Testis (tissue), 2 donors: ENCODE measurements at regions not wholly inside any gene's neighbourhood (a gene's known extent, or its start where the extent isn't known, plus 50 kb on each side); places are given as distances from the start of the nearest gene placed in this dataset.

Experiments
- DNase-seq: peaks from one replicate; pipeline ENCODE4 v3.0.0-alpha.2; 2019
- H3K27ac ChIP-seq, 2 donors: fragments of 200-600 bp; sonication (generic); one replicate each; pipeline ENCODE4 v1.5.1; 2019
- H3K27me3 ChIP-seq: fragments of 200-600 bp; sonication (generic); one replicate; pipeline ENCODE4 v1.5.1; 2019
- H3K36me3 ChIP-seq: fragments of 200-600 bp; sonication (generic); one replicate; pipeline ENCODE4 v1.5.1; 2017; ENCODE audit warnings: low read depth; ENCODE audit errors: missing control alignments
- H3K4me1 ChIP-seq: fragments of 200-600 bp; sonication (generic); one replicate; pipeline ENCODE4 v1.5.1; 2019
- H3K4me3 ChIP-seq, 2 donors: fragments of 200-600 bp; sonication (generic); one replicate each; pipeline ENCODE4 v1.5.1; 2017 to 2019
- H3K9me3 ChIP-seq: fragments of 200-600 bp; sonication (generic); one replicate; pipeline ENCODE4 v1.5.1; 2017
- CTCF ChIP-seq, 3 experiments: fragments of 450-650 bp in 2 of 3; fragments of 200-600 bp in 1 of 3; sonication (generic) in 1 of 3; IDR thresholded peaks; one replicate each; pipeline ENCODE4 v1.5.1; 2016 to 2019; ENCODE audit warnings: antibody characterized with exemption in 3 of 3, mild to moderate bottlenecking in 2 of 3, moderate library complexity in 1 of 3
- POLR2A ChIP-seq: fragments of 450-650 bp; IDR thresholded peaks from one replicate; pipeline ENCODE4 v1.6.1; 2017; ENCODE audit warnings: antibody characterized with exemption, mild to moderate bottlenecking, moderate library complexity
- WGBS, 2 donors: methylation state at CpG; one replicate each; pipeline ENCODE4 v1.1.5; 2018; 5-methylcytosine and 5-hydroxymethylcytosine counted together
- intact Hi-C: fragments of 100-400 bp; cut with DNase I; formaldehyde crosslinking; loops from one replicate; pipeline ENCODE4 v1.15.1; 2023; ENCODE audit warnings: low total_unique reads

GRCh38 chr6:51396583-51396982 is 577.9 kb downstream of the TFAP2B start:
- no peak overlapping the region for H3K27ac ChIP-seq
- no peak for DNase-seq
- intact Hi-C loops: no loop called here

GRCh38 chr6:51398064-51398705 is 579.5 kb downstream of the TFAP2B start:
- no peak for DNase-seq
- Histone ChIP-seq H3K9me3 (no peaks in the 10 kb centered on the region), H3K4me3 (no peak overlapping the region), H3K27ac (no peak overlapping the region), H3K4me1 (no peaks in the 10 kb centered on the region), H3K36me3 (no peaks in the 10 kb centered on the region), H3K27me3 (no peaks in the 10 kb centered on the region)
- intact Hi-C loops: no loop called here
- TF ChIP-seq POLR2A: no peak
- no peak for TF ChIP-seq CTCF (IDR thresholded peaks at IDR 0.05)
- 84 to 89% methylated on average over 5 of the region's 5 CpGs for WGBS, 2 donors

More at GRCh38 chr6:51396583-51396982, 577.9 kb downstream of the TFAP2B start:
- no peaks in the 10 kb centered on the region for H3K9me3 ChIP-seq
- TF ChIP-seq CTCF (IDR thresholded peaks at IDR 0.05) (no peak), POLR2A (no peak)
- H3K27me3 ChIP-seq: no peaks in the 10 kb centered on the region
- no peaks in the 10 kb centered on the region for H3K4me1 ChIP-seq
- no peak overlapping the region for H3K4me3 ChIP-seq
- H3K36me3 ChIP-seq: no peaks in the 10 kb centered on the region

- DNase-seq: no peak
- no peaks in the 10 kb centered on the region for H3K4me1 ChIP-seq
- no peak for TF ChIP-seq CTCF (IDR thresholded peaks at IDR 0.05)
- no peak for TF ChIP-seq POLR2A
- H3K27me3 ChIP-seq: no peaks in the 10 kb centered on the region
- no peak overlapping the region for H3K27ac ChIP-seq
- H3K36me3 ChIP-seq: no peaks in the 10 kb centered on the region
- no peaks in the 10 kb centered on the region for H3K9me3 ChIP-seq
- WGBS, 2 donors: 88 to 95% methylated on average over 5 of the region's 5 CpGs
- no peak overlapping the region for H3K4me3 ChIP-seq
- intact Hi-C loops: no loop called here
These were observed 580.1 kb downstream of the TFAP2B start for GRCh38 chr6:51398793-51399192.

GRCh38 chr6:51410453-51410852 is 591.8 kb downstream of the TFAP2B start:
- 53 to 65% methylated on average over 19 to 25 of the region's 25 CpGs for WGBS, 2 donors
- TF ChIP-seq POLR2A (no peak), CTCF (IDR thresholded peaks at IDR 0.05) (no peak)
- DNase-seq: peak; percentile 21
- no peaks in the 10 kb centered on the region for H3K9me3 ChIP-seq
- intact Hi-C loops: no loop called here
- no peak overlapping the region for H3K27ac ChIP-seq
- no peaks in the 10 kb centered on the region for H3K36me3 ChIP-seq
- H3K27me3 ChIP-seq: no peaks in the 10 kb centered on the region
- H3K4me3 ChIP-seq: peak overlapping the region in 1 of 2 donors; percentile 15
- no peaks in the 10 kb centered on the region for H3K4me1 ChIP-seq

GRCh38 chr6:51411496-51412125 is 592.9 kb downstream of the TFAP2B start:
- no peak for TF ChIP-seq CTCF (IDR thresholded peaks at IDR 0.05)
- no peak for TF ChIP-seq POLR2A
- H3K27ac ChIP-seq: no peak overlapping the region
- H3K36me3 ChIP-seq: no peaks in the 10 kb centered on the region
- DNase-seq: no peak
- H3K27me3 ChIP-seq: no peaks in the 10 kb centered on the region
- no peaks in the 10 kb centered on the region for H3K9me3 ChIP-seq
- intact Hi-C loops: no loop called here
- 63 to 64% methylated on average over 4 of the region's 4 CpGs for WGBS, 2 donors
- no peaks in the 10 kb centered on the region for H3K4me1 ChIP-seq
- H3K4me3 ChIP-seq: no peak overlapping the region
